Esophagus squamous epithelium (tissue), 4 donors: ENCODE measurements at regions not wholly inside any gene's neighbourhood (a gene's known extent, or its start where the extent isn't known, plus 50 kb on each side); places are given as distances from the start of the nearest gene placed in this dataset.

Source experiments
- POLR2A ChIP-seq, 4 donors: fragments of 450-650 bp; IDR thresholded peaks; one replicate each; pipeline ENCODE4 v1.6.1; 2017; ENCODE audit warnings: antibody characterized with exemption in 4 of 4, mild to moderate bottlenecking in 4 of 4, moderate library complexity in 3 of 4
- TF ChIP-seq, protein P1 (sequence below), 6 experiments: fragments of 450-650 bp in 4 of 6; fragments of 200-600 bp in 2 of 6; sonication (generic) in 2 of 6; IDR thresholded peaks; one replicate each; pipeline ENCODE4 v1.5.1; 2016 to 2019; ENCODE audit warnings: antibody characterized with exemption in 6 of 6, mild to moderate bottlenecking in 4 of 6, moderate library complexity in 4 of 6

GRCh38 chr6:81026041-81026553 lies 726.4 kb downstream of the TENT5A start:
- no peak for TF ChIP-seq POLR2A (IDR thresholded peaks at IDR 0.05)
- TF ChIP-seq, protein P1, sequence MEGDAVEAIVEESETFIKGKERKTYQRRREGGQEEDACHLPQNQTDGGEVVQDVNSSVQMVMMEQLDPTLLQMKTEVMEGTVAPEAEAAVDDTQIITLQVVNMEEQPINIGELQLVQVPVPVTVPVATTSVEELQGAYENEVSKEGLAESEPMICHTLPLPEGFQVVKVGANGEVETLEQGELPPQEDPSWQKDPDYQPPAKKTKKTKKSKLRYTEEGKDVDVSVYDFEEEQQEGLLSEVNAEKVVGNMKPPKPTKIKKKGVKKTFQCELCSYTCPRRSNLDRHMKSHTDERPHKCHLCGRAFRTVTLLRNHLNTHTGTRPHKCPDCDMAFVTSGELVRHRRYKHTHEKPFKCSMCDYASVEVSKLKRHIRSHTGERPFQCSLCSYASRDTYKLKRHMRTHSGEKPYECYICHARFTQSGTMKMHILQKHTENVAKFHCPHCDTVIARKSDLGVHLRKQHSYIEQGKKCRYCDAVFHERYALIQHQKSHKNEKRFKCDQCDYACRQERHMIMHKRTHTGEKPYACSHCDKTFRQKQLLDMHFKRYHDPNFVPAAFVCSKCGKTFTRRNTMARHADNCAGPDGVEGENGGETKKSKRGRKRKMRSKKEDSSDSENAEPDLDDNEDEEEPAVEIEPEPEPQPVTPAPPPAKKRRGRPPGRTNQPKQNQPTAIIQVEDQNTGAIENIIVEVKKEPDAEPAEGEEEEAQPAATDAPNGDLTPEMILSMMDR (IDR thresholded peaks at IDR 0.05): no peak
